ENCODE measurements at regions not wholly inside any gene's neighbourhood (a gene's known extent, or its start where the extent isn't known, plus 50 kb on each side); places are given as distances from the start of the nearest gene placed in this dataset.
A peak's percentile ranks its signal among the peaks of the same experiment; 100 is the strongest.

DNA sequence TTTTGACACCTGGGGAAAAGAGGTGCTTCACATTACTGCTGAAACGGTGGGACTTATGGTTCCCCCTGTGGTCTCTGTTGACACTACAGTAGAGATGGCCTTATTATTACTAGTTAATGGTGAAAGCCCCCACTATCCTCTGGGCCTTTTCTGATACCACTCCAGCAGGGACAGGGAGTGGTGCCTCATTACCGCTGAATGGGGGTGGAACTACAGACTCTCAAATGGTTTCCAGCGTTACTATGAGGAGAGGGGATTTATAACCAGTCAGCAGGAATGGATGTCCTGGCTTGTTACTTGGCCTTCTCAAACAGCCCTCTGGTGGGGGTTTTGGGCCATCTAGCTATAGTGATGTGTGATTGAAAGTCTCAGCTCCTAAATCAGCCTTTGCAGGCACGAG is 96.7 kb upstream of the DIAPH3 start:
- Histone ChIP-seq H3K36me3 (no peaks in the 10 kb centered on the region), H3K4me1 (ENCODE audit: control insufficient read depth in 1 of 2, low read depth in 2 of 2) (no peaks in the 10 kb centered on the region), H3K27me3 (replicated peaks; ENCODE audit: insufficient read depth) (no peaks in the 10 kb centered on the region), H3K4me3 (no peak overlapping the region), H3K27ac (no peak overlapping the region), H3K9me3 (no peaks in the 10 kb centered on the region)
- TF ChIP-seq, protein P1, sequence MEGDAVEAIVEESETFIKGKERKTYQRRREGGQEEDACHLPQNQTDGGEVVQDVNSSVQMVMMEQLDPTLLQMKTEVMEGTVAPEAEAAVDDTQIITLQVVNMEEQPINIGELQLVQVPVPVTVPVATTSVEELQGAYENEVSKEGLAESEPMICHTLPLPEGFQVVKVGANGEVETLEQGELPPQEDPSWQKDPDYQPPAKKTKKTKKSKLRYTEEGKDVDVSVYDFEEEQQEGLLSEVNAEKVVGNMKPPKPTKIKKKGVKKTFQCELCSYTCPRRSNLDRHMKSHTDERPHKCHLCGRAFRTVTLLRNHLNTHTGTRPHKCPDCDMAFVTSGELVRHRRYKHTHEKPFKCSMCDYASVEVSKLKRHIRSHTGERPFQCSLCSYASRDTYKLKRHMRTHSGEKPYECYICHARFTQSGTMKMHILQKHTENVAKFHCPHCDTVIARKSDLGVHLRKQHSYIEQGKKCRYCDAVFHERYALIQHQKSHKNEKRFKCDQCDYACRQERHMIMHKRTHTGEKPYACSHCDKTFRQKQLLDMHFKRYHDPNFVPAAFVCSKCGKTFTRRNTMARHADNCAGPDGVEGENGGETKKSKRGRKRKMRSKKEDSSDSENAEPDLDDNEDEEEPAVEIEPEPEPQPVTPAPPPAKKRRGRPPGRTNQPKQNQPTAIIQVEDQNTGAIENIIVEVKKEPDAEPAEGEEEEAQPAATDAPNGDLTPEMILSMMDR (IDR thresholded peaks at IDR 0.05), result no peak
- ATAC-seq (ENCODE audit: insufficient number of reproducible peaks, low FRiP score, low read depth) (no peak), DNase-seq (ENCODE audit: low spot score) (no peak)

DNA sequence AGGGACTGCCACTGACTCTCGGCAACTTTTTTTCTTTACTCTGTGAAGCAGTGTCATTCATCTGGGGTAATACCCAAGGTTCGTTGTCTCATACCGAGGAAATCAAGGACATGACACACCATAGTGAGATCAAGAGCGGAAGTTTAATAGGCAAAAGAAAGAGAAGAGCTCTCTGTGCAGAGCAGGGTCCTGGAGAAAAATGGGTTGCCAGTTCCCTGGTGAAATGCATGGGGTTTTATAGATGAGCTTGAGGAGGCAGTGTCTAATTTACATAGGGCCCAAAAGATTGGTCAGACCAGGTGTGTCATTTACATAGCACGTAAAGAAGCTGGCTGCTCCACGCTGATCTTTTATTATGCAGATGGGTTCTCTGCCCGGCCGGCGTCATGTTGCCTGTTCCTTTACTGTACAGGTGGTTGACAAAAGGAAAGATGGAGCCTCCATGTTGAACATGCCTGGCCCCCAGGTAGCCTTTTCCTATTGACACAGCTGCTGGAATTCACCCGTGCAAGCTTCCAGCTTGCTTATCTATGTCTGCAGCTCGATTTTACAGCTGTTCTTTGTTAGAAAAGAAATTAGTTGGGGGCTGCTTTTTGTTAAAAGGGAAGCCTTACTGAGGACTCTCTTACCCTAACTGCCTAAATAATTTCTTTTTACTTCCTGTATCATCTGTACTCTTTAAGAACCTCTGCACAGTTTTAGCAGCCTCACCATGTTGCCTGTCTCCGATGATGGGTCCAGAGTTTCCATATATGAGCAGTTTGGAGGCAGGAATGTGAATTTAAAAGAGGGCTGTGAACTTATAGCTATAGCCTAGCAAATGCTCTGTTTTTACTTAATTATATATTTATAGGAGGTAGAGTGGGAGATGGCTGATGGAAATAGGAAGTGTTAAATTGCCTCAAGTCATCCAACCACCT is 98.0 kb upstream of the DIAPH3 start:
- H3K9me3 ChIP-seq, result no peaks in the 10 kb centered on the region
- no peaks in the 10 kb centered on the region for H3K27me3 ChIP-seq (replicated peaks; ENCODE audit: insufficient read depth)
- no peaks in the 10 kb centered on the region for H3K4me1 ChIP-seq (ENCODE audit: control insufficient read depth in 1 of 2, low read depth in 2 of 2)
- H3K4me3 ChIP-seq, result no peak overlapping the region
- TF ChIP-seq, protein P1 (IDR thresholded peaks at IDR 0.05), result no peak
- H3K36me3 ChIP-seq, result no peaks in the 10 kb centered on the region
- H3K27ac ChIP-seq, result no peak overlapping the region
- DNase-seq (ENCODE audit: low spot score), result no peak
- ATAC-seq (ENCODE audit: insufficient number of reproducible peaks, low FRiP score, low read depth), result no peak

DNA sequence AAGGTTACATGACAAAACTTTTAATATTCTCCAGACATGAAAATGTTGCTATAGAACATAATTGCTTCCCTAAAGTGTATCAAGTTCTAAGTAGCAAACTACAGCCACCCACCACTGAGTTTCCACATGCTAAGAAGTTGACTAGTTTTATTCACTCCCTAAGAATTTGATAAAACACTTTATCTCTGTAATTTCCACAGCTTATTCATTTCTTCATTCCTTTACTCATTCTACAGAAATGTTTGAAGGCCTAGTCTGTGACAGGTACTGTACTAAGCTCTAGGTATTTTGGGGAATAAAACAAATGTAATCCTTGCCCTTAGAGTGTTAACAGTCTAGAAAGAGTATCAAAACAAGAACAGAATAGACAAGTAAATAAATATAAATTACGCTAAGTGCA is 101.8 kb upstream of the DIAPH3 start:
- TF ChIP-seq, protein P1 (IDR thresholded peaks at IDR 0.05), result no peak
- ATAC-seq (ENCODE audit: insufficient number of reproducible peaks, low FRiP score, low read depth), result no peak
- Histone ChIP-seq H3K4me1 (ENCODE audit: control insufficient read depth in 1 of 2, low read depth in 2 of 2) (no peaks in the 10 kb centered on the region), H3K27ac (no peak overlapping the region), H3K4me3 (no peak overlapping the region), H3K27me3 (replicated peaks; ENCODE audit: insufficient read depth) (no peaks in the 10 kb centered on the region), H3K9me3 (no peaks in the 10 kb centered on the region), H3K36me3 (no peaks in the 10 kb centered on the region)
- no peak for DNase-seq (ENCODE audit: low spot score)

DNA sequence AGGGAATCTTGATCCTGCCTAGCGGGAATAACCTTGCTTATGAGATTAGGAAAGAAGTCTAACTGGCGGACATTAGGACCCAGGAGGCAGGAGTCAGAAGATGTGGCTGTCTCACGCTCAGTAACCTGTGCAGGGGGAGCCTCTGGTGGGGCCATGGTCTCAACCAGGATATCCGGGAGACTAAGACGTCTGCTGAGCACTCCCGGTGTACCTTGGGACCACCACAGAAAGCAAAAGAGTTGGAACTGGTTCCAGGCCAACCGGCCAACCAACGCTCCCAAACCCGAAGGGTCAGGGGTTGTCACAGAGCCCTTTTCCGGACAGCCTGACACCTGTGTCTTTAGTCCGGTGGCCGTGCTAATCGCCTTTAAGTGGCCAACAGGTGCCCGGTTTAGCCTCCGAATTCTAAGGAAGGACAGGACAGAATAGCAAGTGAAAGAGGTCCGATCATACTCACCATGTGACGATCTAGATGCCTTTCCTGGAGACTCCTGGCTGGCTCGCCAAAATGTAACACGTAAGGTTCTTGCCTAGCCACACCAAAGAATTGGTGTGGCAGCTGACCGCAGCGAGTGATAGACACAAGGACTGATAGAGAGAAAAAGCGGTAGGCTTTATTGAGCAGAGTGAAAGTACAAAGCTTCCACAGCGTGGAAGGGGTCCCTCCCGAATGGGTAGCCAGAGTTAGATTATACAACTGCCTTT is 103.9 kb upstream of the DIAPH3 start:
- no peaks in the 10 kb centered on the region for H3K4me1 ChIP-seq (ENCODE audit: control insufficient read depth in 1 of 2, low read depth in 2 of 2)
- no peaks in the 10 kb centered on the region for H3K9me3 ChIP-seq
- no peak for DNase-seq (ENCODE audit: low spot score)
- H3K36me3 ChIP-seq, result no peaks in the 10 kb centered on the region
- ATAC-seq (ENCODE audit: insufficient number of reproducible peaks, low FRiP score, low read depth), result no peak
- H3K27ac ChIP-seq, result no peak overlapping the region
- H3K27me3 ChIP-seq (replicated peaks; ENCODE audit: insufficient read depth), result no peaks in the 10 kb centered on the region
- peak overlapping the region; percentile 65 for H3K4me3 ChIP-seq
- TF ChIP-seq, protein P1 (IDR thresholded peaks at IDR 0.05), result no peak

DNA sequence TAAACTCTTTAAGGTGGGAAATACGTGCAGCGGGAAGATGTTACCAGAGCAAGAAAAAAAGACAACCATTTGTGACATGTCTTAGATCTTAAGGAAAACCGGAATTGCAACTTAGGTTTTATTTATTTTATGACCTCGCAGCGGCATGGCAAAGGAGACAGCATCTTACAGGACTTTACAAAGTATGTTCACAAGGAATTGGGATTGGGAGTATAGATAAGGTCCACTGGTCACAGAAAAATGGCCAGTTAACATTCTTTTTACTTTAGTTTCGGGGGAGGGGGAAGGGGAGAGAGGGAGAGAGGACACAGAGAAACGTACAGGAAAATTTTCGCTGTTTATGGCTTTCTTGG is 104.5 kb upstream of the DIAPH3 start:
- Histone ChIP-seq H3K36me3 (no peaks in the 10 kb centered on the region), H3K4me3 (peak overlapping the region; percentile 65), H3K27me3 (replicated peaks; ENCODE audit: insufficient read depth) (no peaks in the 10 kb centered on the region), H3K9me3 (no peaks in the 10 kb centered on the region), H3K4me1 (ENCODE audit: control insufficient read depth in 1 of 2, low read depth in 2 of 2) (no peaks in the 10 kb centered on the region), H3K27ac (no peak overlapping the region)
- TF ChIP-seq, protein P1 (IDR thresholded peaks at IDR 0.05), result no peak
- no peak for ATAC-seq (ENCODE audit: insufficient number of reproducible peaks, low FRiP score, low read depth)
- no peak for DNase-seq (ENCODE audit: low spot score)

All from thoracic aorta (tissue), 2 donors.